ENCODE measurements at regions not wholly inside any gene's neighbourhood (a gene's known extent, or its start where the extent isn't known, plus 50 kb on each side); places are given as distances from the start of the nearest gene placed in this dataset.

GRCh38 chr2:122656403-122656802 is 901.0 kb downstream of the TSN start:
- TF ChIP-seq, protein P1, sequence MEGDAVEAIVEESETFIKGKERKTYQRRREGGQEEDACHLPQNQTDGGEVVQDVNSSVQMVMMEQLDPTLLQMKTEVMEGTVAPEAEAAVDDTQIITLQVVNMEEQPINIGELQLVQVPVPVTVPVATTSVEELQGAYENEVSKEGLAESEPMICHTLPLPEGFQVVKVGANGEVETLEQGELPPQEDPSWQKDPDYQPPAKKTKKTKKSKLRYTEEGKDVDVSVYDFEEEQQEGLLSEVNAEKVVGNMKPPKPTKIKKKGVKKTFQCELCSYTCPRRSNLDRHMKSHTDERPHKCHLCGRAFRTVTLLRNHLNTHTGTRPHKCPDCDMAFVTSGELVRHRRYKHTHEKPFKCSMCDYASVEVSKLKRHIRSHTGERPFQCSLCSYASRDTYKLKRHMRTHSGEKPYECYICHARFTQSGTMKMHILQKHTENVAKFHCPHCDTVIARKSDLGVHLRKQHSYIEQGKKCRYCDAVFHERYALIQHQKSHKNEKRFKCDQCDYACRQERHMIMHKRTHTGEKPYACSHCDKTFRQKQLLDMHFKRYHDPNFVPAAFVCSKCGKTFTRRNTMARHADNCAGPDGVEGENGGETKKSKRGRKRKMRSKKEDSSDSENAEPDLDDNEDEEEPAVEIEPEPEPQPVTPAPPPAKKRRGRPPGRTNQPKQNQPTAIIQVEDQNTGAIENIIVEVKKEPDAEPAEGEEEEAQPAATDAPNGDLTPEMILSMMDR (conservative IDR thresholded peaks at IDR 0.05): no peak
- no peak for TF ChIP-seq EZH2 (IDR thresholded peaks at IDR 0.05; ENCODE audit: low read depth)

Measured in PC-9 (cell line).